AG10803 (cell line): ENCODE measurements at regions not wholly inside any gene's neighbourhood (a gene's known extent, or its start where the extent isn't known, plus 50 kb on each side); places are given as distances from the start of the nearest gene placed in this dataset.
A peak's percentile ranks its signal among the peaks of the same experiment; 100 is the strongest.

Experiments used
- DNase-seq: peaks from one replicate; pipeline ENCODE4 v3.0.0; 2010; ENCODE audit warnings: low read depth
- H3K4me3 ChIP-seq: 2 replicates; pipeline ENCODE4 v1.5.1; 2011; ENCODE audit warnings: mild to moderate bottlenecking, low read length, control low read depth
- CTCF ChIP-seq: conservative IDR thresholded peaks from 2 replicates; pipeline ENCODE4 v1.5.1; 2011; ENCODE audit warnings: mild to moderate bottlenecking, low read length, control low read depth, inconsistent platforms

GRCh38 chr2:236899146-236899545 lies 186.5 kb upstream of the COPS8 start:
- no peak overlapping the region for H3K4me3 ChIP-seq
- no peak for DNase-seq
- TF ChIP-seq CTCF = no peak

GRCh38 chr2:236899950-236900640 lies 185.6 kb upstream of the COPS8 start:
- TF ChIP-seq CTCF = no peak
- H3K4me3 ChIP-seq = no peak overlapping the region
- DNase-seq = no peak

GRCh38 chr2:236901956-236902355 lies 183.7 kb upstream of the COPS8 start:
- no peak for TF ChIP-seq CTCF
- H3K4me3 ChIP-seq = no peak overlapping the region
- DNase-seq = no peak

- no peak for TF ChIP-seq CTCF
- DNase-seq = peak; percentile 69
- no peak overlapping the region for H3K4me3 ChIP-seq
Observed at GRCh38 chr2:236903978-236904377, 181.7 kb upstream of the COPS8 start.

- no peak overlapping the region for H3K4me3 ChIP-seq
- peak; percentile 26 for DNase-seq
- no peak for TF ChIP-seq CTCF
Observed at GRCh38 chr2:236904389-236905263, 181.1 kb upstream of the COPS8 start.

- no peak for TF ChIP-seq CTCF
- DNase-seq = no peak
- no peak overlapping the region for H3K4me3 ChIP-seq
Observed at GRCh38 chr2:236905976-236906375, 179.7 kb upstream of the COPS8 start.
